ENCODE measurements at regions not wholly inside any gene's neighbourhood (a gene's known extent, or its start where the extent isn't known, plus 50 kb on each side); places are given as distances from the start of the nearest gene placed in this dataset.

DNA sequence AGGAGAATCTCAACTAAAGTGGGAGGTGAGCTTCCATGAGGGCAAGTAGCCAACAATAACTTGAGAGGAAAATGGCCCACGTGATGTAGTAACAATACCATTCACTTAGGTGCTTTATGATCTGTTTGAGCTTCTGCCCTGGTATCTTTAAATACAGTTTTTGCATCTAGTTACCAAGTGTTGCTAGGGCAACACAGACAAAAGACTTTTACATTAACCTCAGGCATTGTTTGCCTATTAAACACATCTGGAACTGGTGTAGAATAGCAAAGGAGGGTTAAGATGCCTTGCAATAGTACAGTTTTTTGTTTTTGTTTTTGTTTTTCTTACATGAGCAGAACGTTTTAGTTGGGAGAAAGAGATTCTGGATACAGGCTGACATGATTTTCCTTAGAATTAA lies 97.7 kb upstream of the MTPN start:
- no peak overlapping the region for H3K27ac ChIP-seq (ENCODE audit: low read length)
- intact Hi-C loops (cut with micrococcal nuclease; ENCODE audit: unreplicated experiment) (no loop called here), in situ Hi-C loops (cut with HindIII; ENCODE audit: low pct_unique_long_range_greater_than_20kb, low sequenced_read_pairs) (no loop called here)
- no peaks in the 10 kb centered on the region for H3K36me3 ChIP-seq (ENCODE audit: control insufficient read depth, insufficient read depth, low read length)
- H3K4me1 ChIP-seq (ENCODE audit: control insufficient read depth, insufficient read depth, low read length), result no peaks in the 10 kb centered on the region
- ATAC-seq (no peak), DNase-seq (ENCODE audit: low read depth, low spot score) (no peak)
- no TSS peak for BruUV-seq (replicated peaks)
- no peaks in the 10 kb centered on the region for H3K9me3 ChIP-seq (ENCODE audit: control insufficient read depth, insufficient read depth, low read depth, low read length)
- H3K4me3 ChIP-seq (ENCODE audit: low read depth in 2 of 2, low read length in 2 of 2), result no peak overlapping the region
- H3K27me3 ChIP-seq (ENCODE audit: control insufficient read depth, insufficient read depth, low read length), result no peaks in the 10 kb centered on the region
- CTCF ChIA-PET, result no interaction called here
- TF ChIP-seq SIN3A (IDR thresholded peaks at IDR 0.05; ENCODE audit: borderline replicate concordance, insufficient read depth, low read depth, low read length) (no peak), TCF7L2 (IDR thresholded peaks at IDR 0.05; ENCODE audit: low read depth, low read length) (no peak), POLR2AphosphoS5 (IDR thresholded peaks at IDR 0.05; ENCODE audit: low read depth, low read length) (no peak)
- TF ChIP-seq, protein P1, sequence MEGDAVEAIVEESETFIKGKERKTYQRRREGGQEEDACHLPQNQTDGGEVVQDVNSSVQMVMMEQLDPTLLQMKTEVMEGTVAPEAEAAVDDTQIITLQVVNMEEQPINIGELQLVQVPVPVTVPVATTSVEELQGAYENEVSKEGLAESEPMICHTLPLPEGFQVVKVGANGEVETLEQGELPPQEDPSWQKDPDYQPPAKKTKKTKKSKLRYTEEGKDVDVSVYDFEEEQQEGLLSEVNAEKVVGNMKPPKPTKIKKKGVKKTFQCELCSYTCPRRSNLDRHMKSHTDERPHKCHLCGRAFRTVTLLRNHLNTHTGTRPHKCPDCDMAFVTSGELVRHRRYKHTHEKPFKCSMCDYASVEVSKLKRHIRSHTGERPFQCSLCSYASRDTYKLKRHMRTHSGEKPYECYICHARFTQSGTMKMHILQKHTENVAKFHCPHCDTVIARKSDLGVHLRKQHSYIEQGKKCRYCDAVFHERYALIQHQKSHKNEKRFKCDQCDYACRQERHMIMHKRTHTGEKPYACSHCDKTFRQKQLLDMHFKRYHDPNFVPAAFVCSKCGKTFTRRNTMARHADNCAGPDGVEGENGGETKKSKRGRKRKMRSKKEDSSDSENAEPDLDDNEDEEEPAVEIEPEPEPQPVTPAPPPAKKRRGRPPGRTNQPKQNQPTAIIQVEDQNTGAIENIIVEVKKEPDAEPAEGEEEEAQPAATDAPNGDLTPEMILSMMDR (IDR thresholded peaks at IDR 0.05), result no peak
- TF ChIP-seq, protein P2, sequence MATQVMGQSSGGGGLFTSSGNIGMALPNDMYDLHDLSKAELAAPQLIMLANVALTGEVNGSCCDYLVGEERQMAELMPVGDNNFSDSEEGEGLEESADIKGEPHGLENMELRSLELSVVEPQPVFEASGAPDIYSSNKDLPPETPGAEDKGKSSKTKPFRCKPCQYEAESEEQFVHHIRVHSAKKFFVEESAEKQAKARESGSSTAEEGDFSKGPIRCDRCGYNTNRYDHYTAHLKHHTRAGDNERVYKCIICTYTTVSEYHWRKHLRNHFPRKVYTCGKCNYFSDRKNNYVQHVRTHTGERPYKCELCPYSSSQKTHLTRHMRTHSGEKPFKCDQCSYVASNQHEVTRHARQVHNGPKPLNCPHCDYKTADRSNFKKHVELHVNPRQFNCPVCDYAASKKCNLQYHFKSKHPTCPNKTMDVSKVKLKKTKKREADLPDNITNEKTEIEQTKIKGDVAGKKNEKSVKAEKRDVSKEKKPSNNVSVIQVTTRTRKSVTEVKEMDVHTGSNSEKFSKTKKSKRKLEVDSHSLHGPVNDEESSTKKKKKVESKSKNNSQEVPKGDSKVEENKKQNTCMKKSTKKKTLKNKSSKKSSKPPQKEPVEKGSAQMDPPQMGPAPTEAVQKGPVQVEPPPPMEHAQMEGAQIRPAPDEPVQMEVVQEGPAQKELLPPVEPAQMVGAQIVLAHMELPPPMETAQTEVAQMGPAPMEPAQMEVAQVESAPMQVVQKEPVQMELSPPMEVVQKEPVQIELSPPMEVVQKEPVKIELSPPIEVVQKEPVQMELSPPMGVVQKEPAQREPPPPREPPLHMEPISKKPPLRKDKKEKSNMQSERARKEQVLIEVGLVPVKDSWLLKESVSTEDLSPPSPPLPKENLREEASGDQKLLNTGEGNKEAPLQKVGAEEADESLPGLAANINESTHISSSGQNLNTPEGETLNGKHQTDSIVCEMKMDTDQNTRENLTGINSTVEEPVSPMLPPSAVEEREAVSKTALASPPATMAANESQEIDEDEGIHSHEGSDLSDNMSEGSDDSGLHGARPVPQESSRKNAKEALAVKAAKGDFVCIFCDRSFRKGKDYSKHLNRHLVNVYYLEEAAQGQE (IDR thresholded peaks at IDR 0.05; ENCODE audit: insufficient read depth in 1 of 2, low read depth in 2 of 2, low read length in 1 of 2), result no peak
- POLR2A ChIA-PET, result no interaction called here

DNA sequence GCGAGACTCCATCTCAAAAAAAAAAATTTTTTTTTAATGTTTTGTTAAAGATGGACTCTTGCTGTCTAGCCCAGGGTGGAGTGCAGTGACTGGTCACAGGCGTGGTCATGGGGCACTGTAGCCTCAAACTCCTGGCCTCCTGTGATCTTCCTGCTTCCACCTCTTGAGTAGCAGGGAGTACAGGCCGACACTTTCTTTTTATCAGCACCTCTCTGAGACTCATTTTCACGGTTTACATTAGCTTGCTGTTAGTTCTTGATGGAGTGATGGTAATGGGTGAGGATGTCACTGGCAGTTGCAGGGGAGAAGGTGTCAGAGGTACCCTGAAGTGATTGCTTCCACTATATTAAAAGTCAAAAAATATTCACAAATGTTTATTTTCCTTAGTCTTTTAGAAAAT lies 95.3 kb upstream of the MTPN start:
- Histone ChIP-seq H3K27ac (ENCODE audit: low read length) (no peak overlapping the region), H3K4me3 (ENCODE audit: low read depth in 2 of 2, low read length in 2 of 2) (no peak overlapping the region), H3K9me3 (ENCODE audit: control insufficient read depth, insufficient read depth, low read depth, low read length) (no peaks in the 10 kb centered on the region), H3K36me3 (ENCODE audit: control insufficient read depth, insufficient read depth, low read length) (no peaks in the 10 kb centered on the region), H3K4me1 (ENCODE audit: control insufficient read depth, insufficient read depth, low read length) (no peaks in the 10 kb centered on the region), H3K27me3 (ENCODE audit: control insufficient read depth, insufficient read depth, low read length) (no peaks in the 10 kb centered on the region)
- no peak for DNase-seq (ENCODE audit: low read depth, low spot score)
- intact Hi-C loops (cut with micrococcal nuclease; ENCODE audit: unreplicated experiment) (no loop called here), in situ Hi-C loops (cut with HindIII; ENCODE audit: low pct_unique_long_range_greater_than_20kb, low sequenced_read_pairs) (no loop called here)
- no peak for ATAC-seq
- POLR2A ChIA-PET, result no interaction called here
- no TSS peak for BruUV-seq (replicated peaks)
- CTCF ChIA-PET, result no interaction called here
- TF ChIP-seq TCF7L2 (IDR thresholded peaks at IDR 0.05; ENCODE audit: low read depth, low read length) (no peak), SIN3A (IDR thresholded peaks at IDR 0.05; ENCODE audit: borderline replicate concordance, insufficient read depth, low read depth, low read length) (no peak), POLR2AphosphoS5 (IDR thresholded peaks at IDR 0.05; ENCODE audit: low read depth, low read length) (no peak)
- TF ChIP-seq, protein P2 (IDR thresholded peaks at IDR 0.05; ENCODE audit: insufficient read depth in 1 of 2, low read depth in 2 of 2, low read length in 1 of 2), result no peak
- TF ChIP-seq, protein P1 (IDR thresholded peaks at IDR 0.05), result no peak

Measured in Panc1 (cell line).